NT2/D1 (cell line): ENCODE measurements at regions not wholly inside any gene's neighbourhood (a gene's known extent, or its start where the extent isn't known, plus 50 kb on each side); places are given as distances from the start of the nearest gene placed in this dataset.

ENCODE experiments used
- SUZ12 ChIP-seq: IDR thresholded peaks from 2 replicates; pipeline ENCODE4 v1.6.1; 2011; ENCODE audit not compliant: insufficient read length, insufficient read depth; ENCODE audit errors: extremely low read depth
- YY1 ChIP-seq: IDR thresholded peaks from 2 replicates; pipeline ENCODE4 v1.6.1; 2011; ENCODE audit not compliant: insufficient read length, insufficient read depth
- ZNF274 ChIP-seq: IDR thresholded peaks from 2 replicates; pipeline ENCODE4 v1.6.1; 2011; ENCODE audit warnings: mild to moderate bottlenecking, low read depth, low read length

- TF ChIP-seq YY1 (no peak), ZNF274 (no peak), SUZ12 (no peak)
These were observed 1971.0 kb upstream of the FLRT2 start for GRCh38 chr14:83558946-83559345.
